SU-DHL-6 (cell line): ENCODE measurements at regions not wholly inside any gene's neighbourhood (a gene's known extent, or its start where the extent isn't known, plus 50 kb on each side); places are given as distances from the start of the nearest gene placed in this dataset.

Source experiments
- H2AFZ ChIP-seq: fragments of 200-600 bp; sonication (generic); 2 replicates; pipeline ENCODE4 v1.6.1; 2014; ENCODE audit warnings: low read depth, mild to moderate bottlenecking, moderate library complexity, mixed read lengths, antibody characterized with exemption, low read length; ENCODE audit not compliant: severe bottlenecking
- H3F3A ChIP-seq: fragments of 200-600 bp; shearing (Covaris generic); 2 replicates; pipeline ENCODE4 v1.6.0; 2016; ENCODE audit warnings: antibody characterized with exemption, mild to moderate bottlenecking; ENCODE audit not compliant: insufficient read depth
- H3K27ac ChIP-seq: fragments of 200-600 bp; sonication (generic); 2 replicates; pipeline ENCODE4 v1.5.1; 2016; ENCODE audit warnings: low read depth, mild to moderate bottlenecking, low read length, moderate library complexity, mixed read lengths
- H3K27me3 ChIP-seq: fragments of 200-600 bp; sonication (generic), shearing (Covaris generic); 2 replicates; pipeline ENCODE4 v1.6.0; 2014; ENCODE audit warnings: mild to moderate bottlenecking, low read length
- H3K36me3 ChIP-seq: fragments of 200-600 bp; sonication (generic); 2 replicates; pipeline ENCODE4 v1.6.1; 2014; ENCODE audit warnings: mild to moderate bottlenecking, low read length, mixed read lengths
- H3K4me2 ChIP-seq: fragments of 300-600, 200-600 bp; shearing (Covaris generic), sonication (generic); 2 replicates; pipeline ENCODE4 v1.6.0; 2014; ENCODE audit warnings: low read length, low read depth, mild to moderate bottlenecking; ENCODE audit not compliant: poor library complexity, severe bottlenecking
- H3K4me3 ChIP-seq: fragments of 200-600 bp; sonication (generic); 2 replicates; pipeline ENCODE4 v1.5.1; 2014; ENCODE audit warnings: antibody characterized with exemption, low read length, mild to moderate bottlenecking, mixed read lengths; ENCODE audit not compliant: insufficient read depth, poor library complexity, severe bottlenecking
- H3K79me2 ChIP-seq: fragments of 200-600 bp; sonication (generic); 2 replicates; pipeline ENCODE4 v1.6.1; 2014; ENCODE audit warnings: mild to moderate bottlenecking, low read length, moderate library complexity; ENCODE audit not compliant: insufficient read depth
- H3K9ac ChIP-seq: fragments of 200-600 bp; sonication (generic); 2 replicates; pipeline ENCODE4 v1.7.0; 2014; ENCODE audit warnings: mild to moderate bottlenecking, low read length
- H3K9me2 ChIP-seq: fragments of 200-600 bp; sonication (generic); replicated peaks from 2 replicates; pipeline ENCODE4 v1.6.1; 2014; ENCODE audit warnings: low read length; ENCODE audit not compliant: insufficient read depth
- H3K9me3 ChIP-seq: fragments of 200-600 bp; sonication (generic); 2 replicates; pipeline ENCODE4 v1.6.1; 2014; ENCODE audit warnings: low read length, mixed read lengths; ENCODE audit not compliant: insufficient read depth
- H4K20me1 ChIP-seq: fragments of 200-600 bp; sonication (generic); 2 replicates; pipeline ENCODE4 v1.6.1; 2014; ENCODE audit warnings: low read depth, mild to moderate bottlenecking, antibody characterized with exemption, low read length, moderate library complexity, mixed read lengths
- CTCF ChIP-seq: fragments of 200-600 bp; sonication (generic); IDR thresholded peaks from one replicate; pipeline ENCODE4 v1.5.1; 2017; ENCODE audit warnings: antibody characterized with exemption, mild to moderate bottlenecking, low read length, moderate library complexity; ENCODE audit not compliant: insufficient read depth, poor library complexity, severe bottlenecking
- EZH2phosphoT487 ChIP-seq: fragments of 200-600 bp; sonication (generic), shearing (Covaris generic); conservative IDR thresholded peaks from 2 replicates; pipeline ENCODE4 v1.6.1; 2018; ENCODE audit warnings: mild to moderate bottlenecking, antibody characterized with exemption, low read length, moderate library complexity, mixed read lengths

- Histone ChIP-seq H4K20me1 (no peaks in the 10 kb centered on the region), H3K4me3 (no peak overlapping the region), H3K9me3 (no peaks in the 10 kb centered on the region), H3K27ac (no peak overlapping the region), H2AFZ (no peak overlapping the region), H3K36me3 (no peaks in the 10 kb centered on the region), H3K79me2 (no peaks in the 10 kb centered on the region), H3K9me2 (no peaks in the 10 kb centered on the region), H3K4me2 (no peak overlapping the region), H3F3A (no peaks in the 10 kb centered on the region), H3K9ac (no peak overlapping the region), H3K27me3 (no peaks in the 10 kb centered on the region)
- TF ChIP-seq EZH2phosphoT487 (no peak), CTCF (no peak)
These were observed 1277.3 kb downstream of the UQCRFS1 start for GRCh38 chr19:27935669-27936068.

- Histone ChIP-seq H3K4me3 (no peak overlapping the region), H3K27ac (no peak overlapping the region), H4K20me1 (no peaks in the 10 kb centered on the region), H3K36me3 (no peaks in the 10 kb centered on the region), H3K79me2 (no peaks in the 10 kb centered on the region), H3K9me2 (no peaks in the 10 kb centered on the region), H3K4me2 (no peak overlapping the region), H3K27me3 (no peaks in the 10 kb centered on the region), H3K9ac (no peak overlapping the region), H2AFZ (no peak overlapping the region), H3F3A (no peaks in the 10 kb centered on the region), H3K9me3 (no peaks in the 10 kb centered on the region)
- no peak for TF ChIP-seq CTCF
- TF ChIP-seq EZH2phosphoT487: no peak
These were observed 1283.6 kb downstream of the UQCRFS1 start for GRCh38 chr19:27929399-27929798.

- TF ChIP-seq CTCF: no peak
- no peak for TF ChIP-seq EZH2phosphoT487
- H3K9me3 ChIP-seq: no peaks in the 10 kb centered on the region
- no peaks in the 10 kb centered on the region for H3K36me3 ChIP-seq
- no peaks in the 10 kb centered on the region for H3K9me2 ChIP-seq
- H3K27me3 ChIP-seq: no peaks in the 10 kb centered on the region
- no peak overlapping the region for H3K27ac ChIP-seq
- H3K4me2 ChIP-seq: no peak overlapping the region
- H3K9ac ChIP-seq: no peak overlapping the region
- H4K20me1 ChIP-seq: no peaks in the 10 kb centered on the region
- H3F3A ChIP-seq: no peaks in the 10 kb centered on the region
- no peak overlapping the region for H2AFZ ChIP-seq
- no peaks in the 10 kb centered on the region for H3K79me2 ChIP-seq
- no peak overlapping the region for H3K4me3 ChIP-seq
These were observed 1287.7 kb downstream of the UQCRFS1 start for GRCh38 chr19:27925202-27925601.
